ENCODE measurements at regions not wholly inside any gene's neighbourhood (a gene's known extent, or its start where the extent isn't known, plus 50 kb on each side); places are given as distances from the start of the nearest gene placed in this dataset.

GRCh38 chr16:66167564-66168291, 198.8 kb upstream of the CDH5 start:
- no peak for DNase-seq

GRCh38 chr16:66166490-66166889, 200.0 kb upstream of the CDH5 start:
- no peak for DNase-seq

GRCh38 chr16:66165879-66166278, 200.6 kb upstream of the CDH5 start:
- DNase-seq = no peak

GRCh38 chr16:66164581-66165247, 201.8 kb upstream of the CDH5 start:
- DNase-seq = no peak

GRCh38 chr16:66162821-66163220, 203.7 kb upstream of the CDH5 start:
- DNase-seq = no peak

- DNase-seq = no peak
Observed at GRCh38 chr16:66161942-66162341, 204.5 kb upstream of the CDH5 start.

GRCh38 chr16:66161269-66161668, 205.2 kb upstream of the CDH5 start:
- DNase-seq = no peak

- DNase-seq = no peak
Observed at GRCh38 chr16:66159987-66160386, 206.5 kb upstream of the CDH5 start.

GRCh38 chr16:66156538-66156937, 210.0 kb upstream of the CDH5 start:
- no peak for DNase-seq

- no peak for DNase-seq
Observed at GRCh38 chr16:66155933-66156332, 210.6 kb upstream of the CDH5 start.

GRCh38 chr16:66154801-66155200, 211.7 kb upstream of the CDH5 start:
- no peak for DNase-seq

GRCh38 chr16:66152823-66153393, 213.6 kb upstream of the CDH5 start:
- no peak for DNase-seq

- DNase-seq = no peak
Observed at GRCh38 chr16:66152181-66152580, 214.3 kb upstream of the CDH5 start.

GRCh38 chr16:66150698-66151482, 215.6 kb upstream of the CDH5 start:
- DNase-seq = no peak

- no peak for DNase-seq
Observed at GRCh38 chr16:66147291-66147690, 219.2 kb upstream of the CDH5 start.

GRCh38 chr16:66146798-66147197, 219.7 kb upstream of the CDH5 start:
- no peak for DNase-seq

- DNase-seq = no peak
Observed at GRCh38 chr16:66144641-66145040, 221.8 kb upstream of the CDH5 start.

GRCh38 chr16:66143415-66143814, 223.1 kb upstream of the CDH5 start:
- no peak for DNase-seq

GRCh38 chr16:66141885-66142284, 224.6 kb upstream of the CDH5 start:
- no peak for DNase-seq

GRCh38 chr16:66137853-66138252, 228.6 kb upstream of the CDH5 start:
- no peak for DNase-seq

GRCh38 chr16:66136841-66137240, 229.7 kb upstream of the CDH5 start:
- no peak for DNase-seq

- DNase-seq = no peak
Observed at GRCh38 chr16:66135838-66136237, 230.7 kb upstream of the CDH5 start.

- no peak for DNase-seq
Observed at GRCh38 chr16:66135421-66135831, 231.1 kb upstream of the CDH5 start.

GRCh38 chr16:66134875-66135274, 231.6 kb upstream of the CDH5 start:
- DNase-seq = no peak
